ENCODE measurements at regions not wholly inside any gene's neighbourhood (a gene's known extent, or its start where the extent isn't known, plus 50 kb on each side); places are given as distances from the start of the nearest gene placed in this dataset.

- H3K4me3 ChIP-seq (ENCODE audit: low read depth in 1 of 2, low read length in 1 of 2), result no peak overlapping the region
- H3K9me3 ChIP-seq, result no peaks in the 10 kb centered on the region
- H3K4me1 ChIP-seq (ENCODE audit: control insufficient read depth in 1 of 2, insufficient read depth in 1 of 2, low read depth in 1 of 2, low read length in 1 of 2), result no peaks in the 10 kb centered on the region
- no peaks in the 10 kb centered on the region for H3K27me3 ChIP-seq
- no peaks in the 10 kb centered on the region for H3K36me3 ChIP-seq
- TF ChIP-seq CTCF (IDR thresholded peaks at IDR 0.05), result no peak
- H3K27ac ChIP-seq, result no peak overlapping the region
These were observed 398.0 kb downstream of the DHX35 start for GRCh38 chr20:39359981-39360620.

- H3K27ac ChIP-seq, result no peak overlapping the region
- H3K4me1 ChIP-seq (ENCODE audit: control insufficient read depth in 1 of 2, insufficient read depth in 1 of 2, low read depth in 1 of 2, low read length in 1 of 2), result no peaks in the 10 kb centered on the region
- no peak for TF ChIP-seq CTCF (IDR thresholded peaks at IDR 0.05)
- H3K9me3 ChIP-seq, result no peaks in the 10 kb centered on the region
- H3K4me3 ChIP-seq (ENCODE audit: low read depth in 1 of 2, low read length in 1 of 2), result no peak overlapping the region
- no peaks in the 10 kb centered on the region for H3K27me3 ChIP-seq
- no peaks in the 10 kb centered on the region for H3K36me3 ChIP-seq
These were observed 395.9 kb downstream of the DHX35 start for GRCh38 chr20:39358052-39358451.

- Histone ChIP-seq H3K27me3 (no peaks in the 10 kb centered on the region), H3K9me3 (no peaks in the 10 kb centered on the region), H3K36me3 (no peaks in the 10 kb centered on the region), H3K27ac (no peak overlapping the region), H3K4me3 (ENCODE audit: low read depth in 1 of 2, low read length in 1 of 2) (no peak overlapping the region), H3K4me1 (ENCODE audit: control insufficient read depth in 1 of 2, insufficient read depth in 1 of 2, low read depth in 1 of 2, low read length in 1 of 2) (no peaks in the 10 kb centered on the region)
- no peak for TF ChIP-seq CTCF (IDR thresholded peaks at IDR 0.05)
These were observed 394.8 kb downstream of the DHX35 start for GRCh38 chr20:39356908-39357307.

- TF ChIP-seq CTCF (IDR thresholded peaks at IDR 0.05), result no peak
- no peaks in the 10 kb centered on the region for H3K9me3 ChIP-seq
- no peak overlapping the region for H3K4me3 ChIP-seq (ENCODE audit: low read depth in 1 of 2, low read length in 1 of 2)
- H3K4me1 ChIP-seq (ENCODE audit: control insufficient read depth in 1 of 2, insufficient read depth in 1 of 2, low read depth in 1 of 2, low read length in 1 of 2), result no peaks in the 10 kb centered on the region
- H3K27ac ChIP-seq, result no peak overlapping the region
- H3K27me3 ChIP-seq, result no peaks in the 10 kb centered on the region
- H3K36me3 ChIP-seq, result no peaks in the 10 kb centered on the region
These were observed 387.1 kb downstream of the DHX35 start for GRCh38 chr20:39349240-39349639.

GRCh38 chr20:39347626-39348025, 385.5 kb downstream of the DHX35 start:
- Histone ChIP-seq H3K27me3 (no peaks in the 10 kb centered on the region), H3K9me3 (no peaks in the 10 kb centered on the region), H3K4me1 (ENCODE audit: control insufficient read depth in 1 of 2, insufficient read depth in 1 of 2, low read depth in 1 of 2, low read length in 1 of 2) (no peaks in the 10 kb centered on the region), H3K4me3 (ENCODE audit: low read depth in 1 of 2, low read length in 1 of 2) (no peak overlapping the region), H3K36me3 (no peaks in the 10 kb centered on the region), H3K27ac (no peak overlapping the region)
- TF ChIP-seq CTCF (IDR thresholded peaks at IDR 0.05), result no peak

GRCh38 chr20:39342463-39342862, 380.3 kb downstream of the DHX35 start:
- Histone ChIP-seq H3K36me3 (no peaks in the 10 kb centered on the region), H3K4me3 (ENCODE audit: low read depth in 1 of 2, low read length in 1 of 2) (no peak overlapping the region), H3K4me1 (ENCODE audit: control insufficient read depth in 1 of 2, insufficient read depth in 1 of 2, low read depth in 1 of 2, low read length in 1 of 2) (no peaks in the 10 kb centered on the region), H3K27me3 (no peaks in the 10 kb centered on the region), H3K9me3 (no peaks in the 10 kb centered on the region), H3K27ac (no peak overlapping the region)
- no peak for TF ChIP-seq CTCF (IDR thresholded peaks at IDR 0.05)

Measured in neutrophil (primary cell).